IMR-90 (cell line): ENCODE measurements at regions not wholly inside any gene's neighbourhood (a gene's known extent, or its start where the extent isn't known, plus 50 kb on each side); places are given as distances from the start of the nearest gene placed in this dataset.
"Not testable (repeated sequence)": the region's sequence is repeated elsewhere in the genome, so short reads cannot be mapped to it uniquely, and the experiment has no call there.

Experiments used
- BHLHE40 ChIP-seq: fragments of 150-350 bp; IDR thresholded peaks from 2 replicates; pipeline ENCODE4 v1.6.1; 2016; ENCODE audit warnings: mild to moderate bottlenecking, low read depth, low read length
- POLR2A ChIP-seq: IDR thresholded peaks from 2 replicates; pipeline ENCODE4 v1.6.1; 2012; ENCODE audit warnings: mild to moderate bottlenecking, low read depth, low read length
- RAD21 ChIP-seq: IDR thresholded peaks from 2 replicates; pipeline ENCODE4 v1.6.1; 2012; ENCODE audit warnings: low read length, improper control_type of control experiment
- SMC3 ChIP-seq: fragments of 150-350 bp; IDR thresholded peaks from 2 replicates; pipeline ENCODE4 v1.6.1; 2016; ENCODE audit warnings: low read depth, mild to moderate bottlenecking, antibody characterized with exemption, low read length, moderate library complexity
- TF ChIP-seq, protein P1 (sequence below): conservative IDR thresholded peaks from 2 replicates; pipeline ENCODE4 v1.5.1; 2012; ENCODE audit warnings: mild to moderate bottlenecking, low read depth, low read length, improper control_type of control experiment

DNA sequence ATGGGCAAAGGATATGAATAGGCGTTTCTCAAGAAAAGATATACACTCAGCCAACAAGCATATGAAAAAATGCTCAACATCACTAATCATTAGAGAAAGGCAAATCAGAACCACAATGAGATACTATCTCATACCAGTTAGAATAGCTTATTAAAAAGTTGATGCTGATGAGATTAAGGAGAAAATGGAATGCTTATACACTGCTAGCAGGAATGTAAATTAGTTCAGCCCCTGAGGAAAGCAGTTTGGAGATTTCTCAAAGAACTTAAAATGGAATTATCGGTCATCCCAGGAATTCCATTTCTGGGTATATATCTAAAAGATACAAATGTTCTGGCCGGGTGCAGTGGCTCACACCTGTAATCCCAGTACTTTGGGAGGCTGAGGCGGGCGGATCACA is 78.2 kb upstream of the NOX4 start:
- TF ChIP-seq, protein P1, sequence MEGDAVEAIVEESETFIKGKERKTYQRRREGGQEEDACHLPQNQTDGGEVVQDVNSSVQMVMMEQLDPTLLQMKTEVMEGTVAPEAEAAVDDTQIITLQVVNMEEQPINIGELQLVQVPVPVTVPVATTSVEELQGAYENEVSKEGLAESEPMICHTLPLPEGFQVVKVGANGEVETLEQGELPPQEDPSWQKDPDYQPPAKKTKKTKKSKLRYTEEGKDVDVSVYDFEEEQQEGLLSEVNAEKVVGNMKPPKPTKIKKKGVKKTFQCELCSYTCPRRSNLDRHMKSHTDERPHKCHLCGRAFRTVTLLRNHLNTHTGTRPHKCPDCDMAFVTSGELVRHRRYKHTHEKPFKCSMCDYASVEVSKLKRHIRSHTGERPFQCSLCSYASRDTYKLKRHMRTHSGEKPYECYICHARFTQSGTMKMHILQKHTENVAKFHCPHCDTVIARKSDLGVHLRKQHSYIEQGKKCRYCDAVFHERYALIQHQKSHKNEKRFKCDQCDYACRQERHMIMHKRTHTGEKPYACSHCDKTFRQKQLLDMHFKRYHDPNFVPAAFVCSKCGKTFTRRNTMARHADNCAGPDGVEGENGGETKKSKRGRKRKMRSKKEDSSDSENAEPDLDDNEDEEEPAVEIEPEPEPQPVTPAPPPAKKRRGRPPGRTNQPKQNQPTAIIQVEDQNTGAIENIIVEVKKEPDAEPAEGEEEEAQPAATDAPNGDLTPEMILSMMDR: not testable (repeated sequence)
- not testable (repeated sequence) for TF ChIP-seq SMC3, POLR2A, RAD21, BHLHE40
